Endothelial cell of umbilical vein (primary cell): ENCODE measurements at regions not wholly inside any gene's neighbourhood (a gene's known extent, or its start where the extent isn't known, plus 50 kb on each side); places are given as distances from the start of the nearest gene placed in this dataset.

Experiments
- BruUV-seq: library from RNA; stranded (reverse); fragments of 400-500 nt; replicated peaks from 2 replicates; lab custom pipeline; 2021; lab: Mats Ljungman, UMichigan
- CTCF ChIA-PET: fragments of 300-600, 350-600 bp; sonication (Branson Sonifier 250); formaldehyde crosslinking; loops from one replicate; lab custom pipeline; 2021; ENCODE audit warnings: antibody characterized with exemption, inconsistent platforms; lab: Charles Lee
- POLR2A ChIA-PET: fragments of 300-600, 350-600 bp; sonication (Branson Sonifier 250); formaldehyde crosslinking; loops from one replicate; lab custom pipeline; 2021; ENCODE audit warnings: antibody characterized with exemption, inconsistent platforms; lab: Charles Lee
- DNase-seq: peaks from one replicate; pipeline ENCODE4 v3.0.0-alpha.2; 2011; ENCODE audit warnings: low read depth, low spot score
- FAIRE-seq: peaks from 2 replicates; lab custom pipeline; 2011; peaks lifted over from hg19 to GRCh38; lab: Jason Lieb, UNC
- H2AFZ ChIP-seq: 2 replicates; pipeline ENCODE4 v1.6.0; 2012; ENCODE audit warnings: low read depth, low read length, control low read depth, inconsistent platforms
- H3K27ac ChIP-seq: 2 replicates; pipeline ENCODE4 v1.5.1; 2011; ENCODE audit warnings: low read depth, mild to moderate bottlenecking, control low read depth, low read length, moderate library complexity; ENCODE audit not compliant: insufficient read depth
- H3K27me3 ChIP-seq, 2 experiments: 2 replicates each; pipeline versions ENCODE4 v1.6.0 to v1.6.1; 2011; ENCODE audit warnings: low read length in 2 of 2, mixed read lengths in 1 of 2; ENCODE audit not compliant: control insufficient read depth in 2 of 2, insufficient read depth in 2 of 2
- H3K36me3 ChIP-seq, 2 experiments: 2 replicates in 1 of 2; 3 replicates in 1 of 2; pipeline ENCODE4 v1.5.1; 2011; ENCODE audit warnings: low read length in 2 of 2, mild to moderate bottlenecking in 1 of 2, moderate library complexity in 1 of 2; ENCODE audit not compliant: control insufficient read depth in 2 of 2, insufficient read depth in 2 of 2; ENCODE audit errors: extremely low read depth in 1 of 2
- H3K4me1 ChIP-seq: 3 replicates; pipeline ENCODE4 v1.5.1; 2011; ENCODE audit warnings: mild to moderate bottlenecking, low read length; ENCODE audit not compliant: control insufficient read depth, insufficient read depth; ENCODE audit errors: extremely low read depth
- H3K4me2 ChIP-seq: 2 replicates; pipeline ENCODE4 v1.6.1; 2011; ENCODE audit warnings: low read length, control low read depth, mixed read lengths; ENCODE audit not compliant: insufficient read depth
- H3K4me3 ChIP-seq, 3 experiments: fragments of 200-600 bp in 1 of 3; sonication (generic), shearing (Covaris generic) in 1 of 3; replicated peaks in 1 of 3; 2 replicates each; pipeline ENCODE4 v1.5.1; 2011 to 2016; ENCODE audit warnings: control low read depth in 3 of 3, low read length in 3 of 3, mild to moderate bottlenecking in 2 of 3, inconsistent platforms in 1 of 3, low read depth in 1 of 3, moderate library complexity in 1 of 3; ENCODE audit not compliant: insufficient read depth in 1 of 3
- H3K79me2 ChIP-seq: 2 replicates; pipeline ENCODE4 v1.6.0; 2012; ENCODE audit warnings: low read length, inconsistent platforms; ENCODE audit not compliant: control insufficient read depth, insufficient read depth
- H3K9ac ChIP-seq: replicated peaks from 2 replicates; pipeline ENCODE3; 2011; ENCODE audit warnings: low read length, control low read depth; ENCODE audit not compliant: insufficient read depth; ENCODE audit errors: extremely low read depth
- H3K9me1 ChIP-seq: replicated peaks from 3 replicates; pipeline ENCODE4 v1.6.0; 2011; ENCODE audit warnings: mild to moderate bottlenecking, low read length; ENCODE audit not compliant: control insufficient read depth, insufficient read depth; ENCODE audit errors: extremely low read depth
- H3K9me3 ChIP-seq: replicated peaks from 2 replicates; pipeline ENCODE4 v1.5.1; 2012; ENCODE audit warnings: low read length, inconsistent platforms; ENCODE audit not compliant: control insufficient read depth, insufficient read depth
- H4K20me1 ChIP-seq: replicated peaks from 2 replicates; pipeline ENCODE3; 2011; ENCODE audit warnings: mild to moderate bottlenecking, low read length; ENCODE audit not compliant: control insufficient read depth, insufficient read depth; ENCODE audit errors: extremely low read depth
- EZH2 ChIP-seq: IDR thresholded peaks from 2 replicates; pipeline ENCODE4 v1.6.1; 2012; ENCODE audit warnings: borderline replicate concordance, low read depth, mild to moderate bottlenecking, moderate library complexity, low read length, inconsistent platforms; ENCODE audit not compliant: severe bottlenecking
- FOS ChIP-seq: IDR thresholded peaks from 2 replicates; pipeline ENCODE4 v1.6.1; 2011; ENCODE audit warnings: mild to moderate bottlenecking, low read length, moderate library complexity, borderline replicate concordance; ENCODE audit not compliant: insufficient read depth
- GATA2 ChIP-seq: IDR thresholded peaks from 2 replicates; pipeline ENCODE4 v1.7.0; 2011; ENCODE audit warnings: low read depth, mild to moderate bottlenecking, moderate library complexity, mixed read lengths, low read length; ENCODE audit not compliant: insufficient read length, insufficient read depth
- JUN ChIP-seq: IDR thresholded peaks from 2 replicates; pipeline ENCODE4 v1.6.1; 2011; ENCODE audit warnings: borderline replicate concordance, low read depth; ENCODE audit not compliant: insufficient read length, insufficient read depth
- MYC ChIP-seq: IDR thresholded peaks from one replicate; pipeline ENCODE4 v1.6.1; 2011; ENCODE audit warnings: mild to moderate bottlenecking, low read depth, low read length
- POLR2A ChIP-seq: IDR thresholded peaks from 2 replicates; pipeline ENCODE4 v1.6.1; 2012; ENCODE audit warnings: low read depth, mild to moderate bottlenecking, control low read depth, low read length
- POLR2AphosphoS5 ChIP-seq: IDR thresholded peaks from 2 replicates; pipeline ENCODE4 v1.6.1; 2012; ENCODE audit warnings: low read depth, mild to moderate bottlenecking, control low read depth, low read length, moderate library complexity; ENCODE audit not compliant: insufficient read depth
- dilution Hi-C: fragments of 300-500 bp; cut with MboI; formaldehyde crosslinking; loops from one replicate; pipeline ENCODE4 v1.15.0; 2019; ENCODE audit warnings: low sequenced_read_pairs; ENCODE audit not compliant: extremely low pct_ligation_motif_present
- intact Hi-C: fragments of 100-400 bp; cut with micrococcal nuclease; formaldehyde crosslinking; loops from one replicate; pipeline ENCODE4 v1.10.0; 2022
- TF ChIP-seq, protein P1 (sequence below): IDR thresholded peaks from 2 replicates; pipeline ENCODE4 v1.6.1; 2011; ENCODE audit not compliant: insufficient read depth, insufficient read length
- TF ChIP-seq, protein P2 (sequence below), 2 donors: IDR thresholded peaks; 1 replicate in 1 of 2; 2 replicates in 1 of 2; pipeline ENCODE4 v1.5.1; 2011; ENCODE audit warnings: low read length in 2 of 2, mild to moderate bottlenecking in 2 of 2, moderate library complexity in 2 of 2, control low read depth in 1 of 2, inconsistent platforms in 1 of 2, low read depth in 1 of 2; ENCODE audit not compliant: insufficient read depth in 1 of 2; ENCODE audit errors: extremely low read depth in 1 of 2

DNA sequence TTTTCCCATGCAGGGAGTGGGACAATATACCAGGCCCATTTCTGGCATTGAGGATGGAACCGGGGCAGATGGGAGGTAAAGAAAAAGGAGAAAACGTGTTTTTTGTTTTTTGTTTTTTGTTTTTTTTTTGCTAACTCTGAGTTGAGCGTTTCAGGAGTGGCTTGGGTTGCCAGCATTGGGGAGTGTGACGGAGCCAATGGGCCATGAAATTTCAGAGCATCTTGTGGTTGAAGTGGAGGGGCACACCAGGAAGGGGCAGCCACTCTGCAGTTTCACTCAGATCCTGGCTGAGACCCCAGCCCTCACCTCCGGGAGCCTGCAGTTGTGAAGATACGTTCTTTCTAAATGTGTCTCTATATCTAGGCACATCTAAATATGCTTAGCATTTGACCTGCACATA is 240.5 kb downstream of the TLE3 start:
- Histone ChIP-seq H3K4me3 (no peak overlapping the region), H3K27me3 (no peaks in the 10 kb centered on the region), H2AFZ (no peak overlapping the region), H4K20me1 (no peaks in the 10 kb centered on the region), H3K9ac (no peak overlapping the region), H3K9me3 (no peaks in the 10 kb centered on the region), H3K4me2 (no peak overlapping the region), H3K36me3 (no peaks in the 10 kb centered on the region), H3K9me1 (no peaks in the 10 kb centered on the region), H3K27ac (no peak overlapping the region), H3K79me2 (no peaks in the 10 kb centered on the region), H3K4me1 (no peaks in the 10 kb centered on the region)
- ChIA-PET CTCF (no interaction called here), POLR2A (no interaction called here)
- dilution Hi-C loops, result no loop called here
- intact Hi-C loops, result no loop called here
- BruUV-seq, result no TSS peak
- DNase-seq (no peak), FAIRE-seq (no peak)
- TF ChIP-seq JUN (no peak), EZH2 (no peak), POLR2A (no peak), MYC (no peak), FOS (no peak), POLR2AphosphoS5 (no peak), GATA2 (no peak)
- TF ChIP-seq, protein P1, sequence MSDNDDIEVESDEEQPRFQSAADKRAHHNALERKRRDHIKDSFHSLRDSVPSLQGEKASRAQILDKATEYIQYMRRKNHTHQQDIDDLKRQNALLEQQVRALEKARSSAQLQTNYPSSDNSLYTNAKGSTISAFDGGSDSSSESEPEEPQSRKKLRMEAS, result no peak
- TF ChIP-seq, protein P2, sequence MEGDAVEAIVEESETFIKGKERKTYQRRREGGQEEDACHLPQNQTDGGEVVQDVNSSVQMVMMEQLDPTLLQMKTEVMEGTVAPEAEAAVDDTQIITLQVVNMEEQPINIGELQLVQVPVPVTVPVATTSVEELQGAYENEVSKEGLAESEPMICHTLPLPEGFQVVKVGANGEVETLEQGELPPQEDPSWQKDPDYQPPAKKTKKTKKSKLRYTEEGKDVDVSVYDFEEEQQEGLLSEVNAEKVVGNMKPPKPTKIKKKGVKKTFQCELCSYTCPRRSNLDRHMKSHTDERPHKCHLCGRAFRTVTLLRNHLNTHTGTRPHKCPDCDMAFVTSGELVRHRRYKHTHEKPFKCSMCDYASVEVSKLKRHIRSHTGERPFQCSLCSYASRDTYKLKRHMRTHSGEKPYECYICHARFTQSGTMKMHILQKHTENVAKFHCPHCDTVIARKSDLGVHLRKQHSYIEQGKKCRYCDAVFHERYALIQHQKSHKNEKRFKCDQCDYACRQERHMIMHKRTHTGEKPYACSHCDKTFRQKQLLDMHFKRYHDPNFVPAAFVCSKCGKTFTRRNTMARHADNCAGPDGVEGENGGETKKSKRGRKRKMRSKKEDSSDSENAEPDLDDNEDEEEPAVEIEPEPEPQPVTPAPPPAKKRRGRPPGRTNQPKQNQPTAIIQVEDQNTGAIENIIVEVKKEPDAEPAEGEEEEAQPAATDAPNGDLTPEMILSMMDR (IDR thresholded peaks at IDR 0.05; ENCODE audit: extremely low read depth in 1 of 2, insufficient read depth in 1 of 2, low read depth in 1 of 2, low read length in 2 of 2), result no peak
